K562 (cell line): ENCODE measurements at regions not wholly inside any gene's neighbourhood (a gene's known extent, or its start where the extent isn't known, plus 50 kb on each side); places are given as distances from the start of the nearest gene placed in this dataset.

Experiments
- ATAC-seq: fragments of 200-7000 bp; cut with Tn5 transposase; 3 replicates; pipeline ENCODE4 v1.9.1; 2020; ENCODE audit warnings: moderate library complexity
- BruUV-seq: library from RNA; stranded (reverse); fragments of 400-500 nt; replicated peaks from 2 replicates; lab custom pipeline; 2021; lab: Mats Ljungman, UMichigan
- CTCF ChIA-PET: fragments of 300-600 bp; formaldehyde crosslinking; extraction: SDS; loops from one replicate; lab custom pipeline; 2021; ENCODE audit warnings: low intra/inter-chr PET ratio; lab: Yijun Ruan, JAX
- POLR2A ChIA-PET: fragments of 300-600, 350-650 bp; sonication (Branson Sonifier 250); formaldehyde crosslinking; extraction: SDS; loops from one replicate; lab custom pipeline; 2021; ENCODE audit warnings: antibody characterized with exemption, inconsistent platforms; lab: Yijun Ruan, JAX
- DNase-seq, 4 experiments: peaks; one replicate each; pipeline versions ENCODE4 v3.0.0 to v3.0.0-alpha.2; 2011 to 2018; ENCODE audit warnings: low spot score in 3 of 4, mixed read lengths in 3 of 4; ENCODE audit errors: extremely low read depth in 1 of 4
- FAIRE-seq: peaks from 2 replicates; lab custom pipeline; 2011; peaks lifted over from hg19 to GRCh38; lab: Jason Lieb, UNC
- H2AFZ ChIP-seq: 2 replicates; pipeline ENCODE4 v1.6.0; 2011; ENCODE audit warnings: low read depth, low read length, control low read depth, inconsistent platforms
- H3K27ac ChIP-seq: fragments of 200-600 bp; 3 replicates; pipeline ENCODE4 v1.8.0; 2011; ENCODE audit warnings: low read depth, mild to moderate bottlenecking, control low read depth, inconsistent platforms, low read length, moderate library complexity, mixed read lengths; ENCODE audit errors: extremely low read depth
- H3K27me3 ChIP-seq, 2 experiments: fragments of 300-600 bp in 1 of 2; 2 replicates in 1 of 2; 3 replicates in 1 of 2; pipeline versions ENCODE4 v1.6.0 to v1.8.0; 2011; ENCODE audit warnings: inconsistent platforms in 2 of 2, low read length in 2 of 2, mild to moderate bottlenecking in 1 of 2, mixed read lengths in 1 of 2, moderate library complexity in 1 of 2; ENCODE audit not compliant: control insufficient read depth in 2 of 2, insufficient read depth in 2 of 2
- H3K36me3 ChIP-seq: fragments of 300-600 bp; 3 replicates; pipeline ENCODE4 v1.8.0; 2011; ENCODE audit warnings: mild to moderate bottlenecking, low read length, inconsistent platforms; ENCODE audit not compliant: control insufficient read depth, insufficient read depth
- H3K4me1 ChIP-seq, 2 experiments: fragments of 200-600 bp in 1 of 2; replicated peaks in 1 of 2; 2 replicates in 1 of 2; 3 replicates in 1 of 2; pipeline versions ENCODE4 v1.5.1 to v1.8.0; 2011; ENCODE audit warnings: inconsistent platforms in 2 of 2, low read length in 2 of 2, mild to moderate bottlenecking in 1 of 2, mixed read lengths in 1 of 2, moderate library complexity in 1 of 2; ENCODE audit not compliant: control insufficient read depth in 2 of 2, insufficient read depth in 2 of 2
- H3K4me2 ChIP-seq: 2 replicates; pipeline ENCODE4 v1.6.1; 2011; ENCODE audit warnings: low read length, control low read depth, inconsistent platforms, mixed read lengths; ENCODE audit not compliant: insufficient read depth
- H3K4me3 ChIP-seq: fragments of 200-600 bp; sonication (generic), shearing (Covaris generic); 2 replicates; pipeline ENCODE4 v1.5.1; 2016; ENCODE audit warnings: control low read depth, inconsistent platforms
- H3K79me2 ChIP-seq: fragments of 200-600 bp; 3 replicates; pipeline ENCODE4 v1.8.0; 2011; ENCODE audit warnings: low read length, inconsistent platforms; ENCODE audit not compliant: control insufficient read depth, insufficient read depth
- H3K9ac ChIP-seq, 2 experiments: 2 replicates each; pipeline versions ENCODE4 v1.6.0 to v1.6.1; 2011; ENCODE audit warnings: low read depth in 2 of 2, low read length in 2 of 2, control low read depth in 1 of 2, inconsistent platforms in 1 of 2, mild to moderate bottlenecking in 1 of 2, mixed read lengths in 1 of 2; ENCODE audit not compliant: insufficient read depth in 1 of 2
- H3K9me1 ChIP-seq: one replicate; pipeline ENCODE4 v1.6.0; 2011; ENCODE audit warnings: inconsistent platforms, mild to moderate bottlenecking, low read length, moderate library complexity; ENCODE audit not compliant: control insufficient read depth, insufficient read depth
- H3K9me3 ChIP-seq: replicated peaks from 2 replicates; pipeline ENCODE4 v1.5.1; 2011; ENCODE audit warnings: low read depth, low read length, inconsistent platforms; ENCODE audit not compliant: control insufficient read depth, insufficient read depth
- H4K20me1 ChIP-seq: replicated peaks from 2 replicates; pipeline ENCODE4 v1.6.1; 2011; ENCODE audit warnings: low read length, inconsistent platforms, mixed read lengths; ENCODE audit not compliant: control insufficient read depth, insufficient read depth
- CEBPG ChIP-seq, 3 experiments: fragments of 200-800 bp in 1 of 3; sonication (Bioruptor generic) in 1 of 3; sonication (generic) in 1 of 3; formaldehyde crosslinking in 1 of 3; IDR thresholded peaks in 2 of 3; conservative IDR thresholded peaks in 1 of 3; 2 replicates each; pipeline versions ENCODE4 v1.6.1 to v1.8.0; 2016 to 2022; ENCODE audit warnings: missing compliant biosample characterization in 2 of 3, missing genetic modification characterization in 2 of 3, mild to moderate bottlenecking in 1 of 3, missing genetic modification reagents in 1 of 3
- ELF1 ChIP-seq: fragments of 200-800 bp; sonication (Bioruptor generic); IDR thresholded peaks from 2 replicates; pipeline ENCODE4 v1.6.1; 2016; ENCODE audit warnings: missing genetic modification characterization, missing compliant biosample characterization
- ETS1 ChIP-seq: conservative IDR thresholded peaks from 2 replicates; pipeline ENCODE4 v1.6.1; 2011; ENCODE audit warnings: low read depth, mild to moderate bottlenecking, low read length; ENCODE audit not compliant: control insufficient read depth
- MYNN ChIP-seq, 2 experiments: sonication (generic); formaldehyde crosslinking in 1 of 2; IDR thresholded peaks; 2 replicates each; pipeline versions ENCODE4 v1.5.0 to v1.6.1; 2016 to 2020; ENCODE audit warnings: antibody characterized with exemption in 1 of 2, missing genetic modification reagents in 1 of 2
- NCOA4 ChIP-seq: fragments of 450-650 bp; IDR thresholded peaks from 2 replicates; pipeline ENCODE4 v1.6.1; 2018; ENCODE audit warnings: mild to moderate bottlenecking; ENCODE audit not compliant: partially characterized antibody
- NFIX ChIP-seq: fragments of 250-450 bp; sonication (Bioruptor Pico); IDR thresholded peaks from 2 replicates; pipeline ENCODE4 v1.4.0; 2020; ENCODE audit warnings: low read depth, mild to moderate bottlenecking, moderate library complexity
- RFX1 ChIP-seq: fragments of 450-650 bp; IDR thresholded peaks from 2 replicates; pipeline ENCODE4 v1.6.1; 2016; ENCODE audit warnings: mild to moderate bottlenecking, moderate library complexity
- TCF3 ChIP-seq: sonication (generic); formaldehyde crosslinking; IDR thresholded peaks from 2 replicates; pipeline ENCODE4 v1.4.0; 2020; ENCODE audit warnings: mild to moderate bottlenecking, missing genetic modification reagents
- XRCC5 ChIP-seq: fragments of 200-400 bp; formaldehyde crosslinking; IDR thresholded peaks from 2 replicates; pipeline ENCODE4 v1.6.1; 2017; ENCODE audit warnings: low read depth, mild to moderate bottlenecking, low read length
- ZFP36 ChIP-seq: fragments of 150-350 bp; IDR thresholded peaks from 2 replicates; pipeline ENCODE4 v1.6.1; 2018; ENCODE audit warnings: low read length, low read depth; ENCODE audit not compliant: partially characterized antibody
- ZNF280A ChIP-seq: fragments of 450-650 bp; IDR thresholded peaks from 2 replicates; pipeline ENCODE4 v1.6.1; 2018; ENCODE audit warnings: mild to moderate bottlenecking, low read depth; ENCODE audit not compliant: partially characterized antibody
- ZNF398 ChIP-seq: fragments of 250-450 bp; sonication (Bioruptor Pico); IDR thresholded peaks from 2 replicates; pipeline ENCODE4 v1.8.0; 2021; ENCODE audit warnings: moderate library complexity, mild to moderate bottlenecking, inconsistent platforms
- ZNF644 ChIP-seq: fragments of 200-800 bp; sonication (Bioruptor generic); IDR thresholded peaks from 2 replicates; pipeline ENCODE4 v1.6.1; 2016; ENCODE audit warnings: low read depth, missing genetic modification characterization, missing compliant biosample characterization
- ZSCAN32 ChIP-seq: fragments of 450-650 bp; formaldehyde crosslinking; IDR thresholded peaks from 2 replicates; pipeline ENCODE4 v1.4.0; 2020; ENCODE audit warnings: mild to moderate bottlenecking, moderate library complexity
- WGBS: fragments of 100-300 bp; shearing (Covaris generic); methylation state at CpG from one replicate; pipeline ENCODE4 v1.1.6; 2016; ENCODE audit warnings: low coverage, mixed read lengths; ENCODE audit not compliant: insufficient coverage; ENCODE audit errors: missing lambda C conversion rate; 5-methylcytosine and 5-hydroxymethylcytosine counted together
- in situ Hi-C: fragments of 300-500 bp; cut with MboI; formaldehyde crosslinking; loops from 4 replicates; pipeline ENCODE4 v1.15.0; 2018; ENCODE audit warnings: inconsistent platforms, mixed read lengths
- intact Hi-C: fragments of 100-400 bp; cut with micrococcal nuclease; formaldehyde crosslinking; loops from 2 replicates; pipeline ENCODE4 v1.14.2; 2022

DNA sequence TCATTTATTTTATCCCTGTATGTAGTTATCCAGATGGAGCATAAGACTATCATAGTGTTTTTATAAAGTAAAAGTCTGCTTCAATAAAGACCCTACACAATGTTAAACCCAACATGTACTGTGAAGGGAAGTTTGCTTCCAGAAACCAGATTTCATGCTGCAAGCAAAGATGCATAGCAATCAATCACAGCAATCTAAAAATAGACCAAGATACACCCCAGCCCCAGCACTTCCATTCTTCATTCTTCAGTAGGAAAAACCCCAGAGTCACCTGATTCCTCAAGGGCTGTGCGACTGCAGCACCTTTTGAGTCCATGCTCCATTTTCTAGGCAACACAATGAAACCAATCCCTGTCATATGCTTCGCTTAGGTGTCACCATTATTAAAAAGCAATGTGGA lies 66.9 kb upstream of the PDE1C start (continued):
- TF ChIP-seq ZNF280A (no peak), ZFP36 (no peak), NCOA4 (no peak), ZNF644 (tag) (no peak), ZSCAN32 (CRISPR knock-in tag) (no peak)

GRCh38 chr7:32131091-32131490 lies 60.9 kb upstream of the PDE1C start:
- in situ Hi-C loops (no loop called here), intact Hi-C loops (no loop called here)
- Histone ChIP-seq H3K9ac (no peak overlapping the region), H3K9me1 (no peaks in the 10 kb centered on the region), H3K27me3 (no peaks in the 10 kb centered on the region), H4K20me1 (no peaks in the 10 kb centered on the region), H3K27ac (no peak overlapping the region), H3K36me3 (no peaks in the 10 kb centered on the region), H3K4me2 (no peak overlapping the region), H3K4me1 (no peaks in the 10 kb centered on the region), H3K4me3 (no peak overlapping the region), H3K9me3 (no peaks in the 10 kb centered on the region), H2AFZ (no peak overlapping the region), H3K79me2 (no peaks in the 10 kb centered on the region)
- no peak for FAIRE-seq
- no TSS peak for BruUV-seq
- CTCF ChIA-PET, result no interaction called here
- POLR2A ChIA-PET, result no interaction called here
- WGBS, result 0% methylated on average over 1 of the region's 1 CpG
- no peak for ATAC-seq
- no peak for DNase-seq
- no peak for TF ChIP-seq XRCC5
- TF ChIP-seq MYNN (IDR thresholded peaks at IDR 0.05), result no peak
- no peak for TF ChIP-seq MYNN (CRISPR knock-in tag; IDR thresholded peaks at IDR 0.05)
- TF ChIP-seq NFIX (CRISPR knock-in tag), result no peak
- TF ChIP-seq RFX1, result no peak
- no peak for TF ChIP-seq TCF3 (CRISPR knock-in tag)
- TF ChIP-seq ELF1, result no peak
- no peak for TF ChIP-seq ETS1
- TF ChIP-seq CEBPG (CRISPR knock-in tag; IDR thresholded peaks at IDR 0.05), result no peak
- TF ChIP-seq CEBPG (tag; conservative IDR thresholded peaks at IDR 0.05 in 1 of 2, IDR thresholded peaks at IDR 0.05 in 1 of 2), result no peak
- no peak for TF ChIP-seq ZNF398 (CRISPR knock-in tag)
